ENCODE measurements at regions not wholly inside any gene's neighbourhood (a gene's known extent, or its start where the extent isn't known, plus 50 kb on each side); places are given as distances from the start of the nearest gene placed in this dataset.
A peak's percentile ranks its signal among the peaks of the same experiment; 100 is the strongest.

GRCh38 chr3:187922704-187923416 lies 177.6 kb upstream of the BCL6 start:
- H3K9me3 ChIP-seq = peaks cover 8% of the 10 kb centered on the region; the same call in 1 of the 2 replicates
- H3K4me3 ChIP-seq (ENCODE audit: low read depth in 2 of 2, low read length in 1 of 2) = no peak overlapping the region
- H3K36me3 ChIP-seq (replicated peaks in 1 of 2; ENCODE audit: control insufficient read depth in 1 of 2, insufficient read depth in 2 of 2, low read length in 1 of 2) = no peaks in the 10 kb centered on the region
- POLR2A ChIA-PET = no interaction called here
- no peak overlapping the region for H3K9ac ChIP-seq
- peak overlapping the region; percentile 39 for H2AFZ ChIP-seq (ENCODE audit: low read depth)
- H3K4me1 ChIP-seq (ENCODE audit: control insufficient read depth in 1 of 2, insufficient read depth in 2 of 2, low read depth in 1 of 2, low read length in 1 of 2) = peaks cover 0 to 21% of the 10 kb centered on the region in 2 experiments; a peak in 1 of 4 replicates
- peak overlapping the region in 1 of 2 experiments; percentile 62; a peak in 2 of 4 replicates for H3K27ac ChIP-seq (ENCODE audit: low read depth in 2 of 2, low read length in 1 of 2)
- no peaks in the 10 kb centered on the region for H3F3A ChIP-seq (replicated peaks; ENCODE audit: insufficient read depth)
- CTCF ChIA-PET = no interaction called here
- H3K9me2 ChIP-seq = no peaks in the 10 kb centered on the region
- peak overlapping the region; percentile 42; the same call in 1 of the 2 replicates for H3K4me2 ChIP-seq
- no peaks in the 10 kb centered on the region for H3K27me3 ChIP-seq (ENCODE audit: insufficient read depth)
- DNase-seq = no peak
- no peaks in the 10 kb centered on the region for H4K20me1 ChIP-seq (ENCODE audit: insufficient read depth)
- WGBS (ENCODE audit: low lambda C conversion rate) = 46% methylated on average over 3 of the region's 3 CpGs
- no peaks in the 10 kb centered on the region for H3K79me2 ChIP-seq (ENCODE audit: insufficient read depth)
- TF ChIP-seq CTCF (IDR thresholded peaks at IDR 0.05) (no peak), MXI1 (IDR thresholded peaks at IDR 0.05; ENCODE audit: low read depth, low read length) (no peak), FOXJ3 (CRISPR knock-in tag; IDR thresholded peaks at IDR 0.05) (no peak), SMC3 (IDR thresholded peaks at IDR 0.05; ENCODE audit: low read depth, low read length) (no peak), REST (IDR thresholded peaks at IDR 0.05; ENCODE audit: low read depth, low read length) (no peak), FOXM1 (IDR thresholded peaks at IDR 0.05; ENCODE audit: low read depth) (no peak), USF1 (IDR thresholded peaks at IDR 0.05; ENCODE audit: borderline replicate concordance, low read depth) (no peak), USF2 (IDR thresholded peaks at IDR 0.05; ENCODE audit: borderline replicate concordance, low read depth, low read length) (no peak), ELF1 (IDR thresholded peaks at IDR 0.05) (no peak), FOSL2 (IDR thresholded peaks at IDR 0.05; ENCODE audit: borderline replicate concordance, low read depth) (peak; percentile 59; the same call in 1 of the 2 replicates), MEF2A (IDR thresholded peaks at IDR 0.05; ENCODE audit: borderline replicate concordance, low read depth) (no peak), TEAD4 (IDR thresholded peaks at IDR 0.05; ENCODE audit: borderline replicate concordance, insufficient read depth) (0 out of 2 replicates have a peak, but pooled peaks have one; percentile 40), POLR2AphosphoS5 (IDR thresholded peaks at IDR 0.05; ENCODE audit: low read depth, low read length) (no peak), MAX (IDR thresholded peaks at IDR 0.05; ENCODE audit: low read depth) (no peak), SIN3A (IDR thresholded peaks at IDR 0.05; ENCODE audit: borderline replicate concordance, low read depth, low read length) (no peak), NFIC (IDR thresholded peaks at IDR 0.05; ENCODE audit: borderline replicate concordance) (no peak), TAF1 (IDR thresholded peaks at IDR 0.05; ENCODE audit: borderline replicate concordance, low read depth, low read length) (no peak), GATA2 (CRISPR knock-in tag; IDR thresholded peaks at IDR 0.05) (no peak), RFX5 (IDR thresholded peaks at IDR 0.05; ENCODE audit: low read length) (no peak), EZH2phosphoT487 (IDR thresholded peaks at IDR 0.05; ENCODE audit: borderline replicate concordance, low read depth) (no peak), GABPA (IDR thresholded peaks at IDR 0.05; ENCODE audit: low read depth) (no peak), IRF3 (IDR thresholded peaks at IDR 0.05; ENCODE audit: low read depth, low read length) (no peak), RXRA (IDR thresholded peaks at IDR 0.05; ENCODE audit: borderline replicate concordance, low read depth) (peak; percentile 55)

Measured in SK-N-SH (cell line).